ENCODE measurements at regions not wholly inside any gene's neighbourhood (a gene's known extent, or its start where the extent isn't known, plus 50 kb on each side); places are given as distances from the start of the nearest gene placed in this dataset.
A peak's percentile ranks its signal among the peaks of the same experiment; 100 is the strongest.

DNA sequence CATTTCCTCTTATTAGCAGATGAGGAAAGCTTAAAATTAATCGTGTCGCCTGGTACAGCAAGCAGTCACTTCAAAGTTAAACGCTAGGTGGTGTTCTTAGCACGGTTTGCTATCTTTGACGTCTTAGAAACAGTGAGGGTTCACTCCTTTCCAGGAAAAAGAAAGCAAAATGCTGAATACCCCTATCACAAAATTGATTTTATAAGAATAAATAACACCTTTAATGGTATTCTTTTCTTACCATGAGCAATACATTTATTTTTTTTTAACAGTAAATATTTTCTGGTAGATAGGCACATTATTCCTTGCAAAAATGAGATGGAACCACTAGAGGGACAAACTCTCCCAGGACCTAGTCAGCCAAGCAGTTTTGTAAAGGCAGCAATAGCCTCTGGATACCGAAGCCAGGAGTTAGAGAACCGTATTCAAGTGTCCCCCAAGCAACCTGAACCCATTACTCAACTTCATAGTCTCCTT is 153.9 kb downstream of the KDR start:
- H3K27me3 ChIP-seq (replicated peaks): no peaks in the 10 kb centered on the region
- peak; percentile 67 for TF ChIP-seq CTCF (IDR thresholded peaks at IDR 0.05; ENCODE audit: low read depth, low read length, missing control alignments)
- in situ Hi-C loops (cut with HindIII; ENCODE audit: low pct_ligation_motif_present, low sequenced_read_pairs): loop anchor here (10.0 to 25.0 kb wide), 2 partner anchors 343 to 659 kb away; no protein-coding TSS in a partner anchor
- no peak overlapping the region for H3K4me3 ChIP-seq (ENCODE audit: low read depth, low read length)
- no peaks in the 10 kb centered on the region for H3K36me3 ChIP-seq (replicated peaks)
- H3K27ac ChIP-seq: no peak overlapping the region
- peak; percentile 44 for DNase-seq

GRCh38 chr4:54967289-54967688 is 158.1 kb downstream of the KDR start:
- TF ChIP-seq CTCF (IDR thresholded peaks at IDR 0.05; ENCODE audit: low read depth, low read length, missing control alignments): no peak
- H3K36me3 ChIP-seq (replicated peaks): no peaks in the 10 kb centered on the region
- no peak for DNase-seq
- no peak overlapping the region for H3K4me3 ChIP-seq (ENCODE audit: low read depth, low read length)
- no peaks in the 10 kb centered on the region for H3K27me3 ChIP-seq (replicated peaks)
- in situ Hi-C loops (cut with HindIII; ENCODE audit: low pct_ligation_motif_present, low sequenced_read_pairs): loop anchor here (25.0 kb wide), 1 partner anchor 655 kb away; no protein-coding TSS in a partner anchor
- H3K27ac ChIP-seq: no peak overlapping the region

GRCh38 chr4:54961357-54961975 is 163.9 kb downstream of the KDR start:
- peak; percentile 65 for TF ChIP-seq CTCF (IDR thresholded peaks at IDR 0.05; ENCODE audit: low read depth, low read length, missing control alignments)
- no peak overlapping the region for H3K27ac ChIP-seq
- peak; percentile 48 for DNase-seq
- H3K27me3 ChIP-seq (replicated peaks): no peaks in the 10 kb centered on the region
- in situ Hi-C loops (cut with HindIII; ENCODE audit: low pct_ligation_motif_present, low sequenced_read_pairs): loop anchor here (25.0 kb wide), 1 partner anchor 649 kb away; no protein-coding TSS in a partner anchor
- H3K4me3 ChIP-seq (ENCODE audit: low read depth, low read length): no peak overlapping the region
- H3K36me3 ChIP-seq (replicated peaks): no peaks in the 10 kb centered on the region

- in situ Hi-C loops (cut with HindIII; ENCODE audit: low pct_ligation_motif_present, low sequenced_read_pairs): loop anchor here (25.0 kb wide), 1 partner anchor 647 kb away; no protein-coding TSS in a partner anchor
- no peak for TF ChIP-seq CTCF (IDR thresholded peaks at IDR 0.05; ENCODE audit: low read depth, low read length, missing control alignments)
- Histone ChIP-seq H3K27me3 (replicated peaks) (no peaks in the 10 kb centered on the region), H3K36me3 (replicated peaks) (no peaks in the 10 kb centered on the region), H3K27ac (peak overlapping the region; percentile 83), H3K4me3 (ENCODE audit: low read depth, low read length) (no peak overlapping the region)
- peak; percentile 85 for DNase-seq
Observed at GRCh38 chr4:54959651-54960116, 165.7 kb downstream of the KDR start.

DNA sequence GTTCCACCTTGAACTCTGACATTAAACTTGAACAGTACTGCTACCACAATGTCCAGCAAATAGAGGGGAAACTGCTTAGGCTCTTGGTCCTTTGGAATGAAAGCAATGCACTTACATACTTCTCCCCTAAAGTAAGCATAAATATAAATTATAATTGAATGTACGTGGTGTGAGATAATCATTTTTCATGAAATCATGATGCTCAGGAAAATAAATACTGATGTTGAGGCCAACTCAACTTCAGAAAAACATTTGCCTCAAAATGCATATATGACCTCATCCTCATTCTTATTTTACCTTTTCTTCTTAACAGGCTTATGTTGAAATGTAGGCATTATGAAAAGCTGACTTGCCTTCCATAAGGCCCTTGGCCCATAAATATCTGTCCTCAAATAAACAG is 166.3 kb downstream of the KDR start:
- Histone ChIP-seq H3K27ac (peak overlapping the region; percentile 83), H3K4me3 (ENCODE audit: low read depth, low read length) (no peak overlapping the region), H3K27me3 (replicated peaks) (no peaks in the 10 kb centered on the region), H3K36me3 (replicated peaks) (no peaks in the 10 kb centered on the region)
- no peak for DNase-seq
- in situ Hi-C loops (cut with HindIII; ENCODE audit: low pct_ligation_motif_present, low sequenced_read_pairs): loop anchor here (25.0 kb wide), 1 partner anchor 647 kb away; no protein-coding TSS in a partner anchor
- no peak for TF ChIP-seq CTCF (IDR thresholded peaks at IDR 0.05; ENCODE audit: low read depth, low read length, missing control alignments)

Data from brain microvascular endothelial cell (primary cell).